ENCODE measurements at regions not wholly inside any gene's neighbourhood (a gene's known extent, or its start where the extent isn't known, plus 50 kb on each side); places are given as distances from the start of the nearest gene placed in this dataset.

DNA sequence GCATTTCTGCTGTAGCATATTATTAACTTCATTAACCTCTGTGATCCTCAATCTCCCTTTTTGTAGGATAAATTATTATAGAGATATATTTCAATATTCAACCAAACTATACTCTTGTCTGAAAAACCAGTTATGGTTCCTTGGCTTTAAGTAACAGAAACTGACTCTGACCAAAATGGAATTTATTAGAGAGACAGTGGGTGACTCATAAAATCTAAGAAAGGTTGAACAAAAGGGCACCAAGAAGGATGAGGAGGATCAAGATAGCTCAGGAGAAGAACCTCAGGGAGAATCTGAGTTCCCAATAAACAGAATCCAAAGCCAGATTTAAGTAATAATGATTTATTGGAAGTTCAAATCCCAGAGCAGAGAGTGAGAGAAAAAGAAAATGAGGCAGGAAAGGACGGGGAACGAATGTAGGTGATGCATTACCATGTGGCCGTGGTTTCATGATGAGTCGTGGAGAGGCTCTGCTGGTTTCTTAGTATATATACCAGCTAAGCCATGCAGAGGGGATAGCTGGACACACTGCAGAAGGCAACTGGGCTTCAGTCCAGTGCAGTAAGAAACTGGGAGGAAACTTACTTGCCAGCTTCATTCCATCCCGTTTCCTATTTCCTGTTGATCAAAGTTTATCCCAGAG is 151.5 kb upstream of the GOT2 start:
- TF ChIP-seq EP300 (IDR thresholded peaks at IDR 0.05) (no peak), CTCF (IDR thresholded peaks at IDR 0.05) (no peak)
